HG02798 (cell line): ENCODE measurements at regions not wholly inside any gene's neighbourhood (a gene's known extent, or its start where the extent isn't known, plus 50 kb on each side); places are given as distances from the start of the nearest gene placed in this dataset.
"Not testable (repeated sequence)": the region's sequence is repeated elsewhere in the genome, so short reads cannot be mapped to it uniquely, and the experiment has no call there.

Experiments
- ATAC-seq: cut with Tn5 transposase; IDR thresholded peaks from one replicate; pipeline ENCODE4 v1.9.1; 2021; ENCODE audit warnings: mild to moderate bottlenecking; ENCODE audit not compliant: unreplicated experiment, poor library complexity

- ATAC-seq: no peak
Measured at GRCh38 chr6:66184091-66184490, 477.1 kb upstream of the EYS start.

- ATAC-seq: no peak
Measured at GRCh38 chr6:66179361-66179760, 472.3 kb upstream of the EYS start.

GRCh38 chr6:66173587-66173986 lies 466.6 kb upstream of the EYS start:
- ATAC-seq: no peak

- ATAC-seq: not testable (repeated sequence)
Measured at GRCh38 chr6:66166713-66167112, 459.7 kb upstream of the EYS start.

- no peak for ATAC-seq
Measured at GRCh38 chr6:66161546-66162108, 454.6 kb upstream of the EYS start.

- ATAC-seq: no peak
Measured at GRCh38 chr6:66159937-66160336, 452.9 kb upstream of the EYS start.

- ATAC-seq: no peak
Measured at GRCh38 chr6:66153247-66153646, 446.2 kb upstream of the EYS start.

GRCh38 chr6:66149132-66149531 lies 442.1 kb upstream of the EYS start:
- no peak for ATAC-seq

- ATAC-seq: no peak
Measured at GRCh38 chr6:66145867-66146266, 438.8 kb upstream of the EYS start.

- no peak for ATAC-seq
Measured at GRCh38 chr6:66134021-66134420, 427.0 kb upstream of the EYS start.

- no peak for ATAC-seq
Measured at GRCh38 chr6:66128656-66129055, 421.6 kb upstream of the EYS start.

GRCh38 chr6:66128243-66128642 lies 421.2 kb upstream of the EYS start:
- no peak for ATAC-seq

- no peak for ATAC-seq
Measured at GRCh38 chr6:66127061-66127460, 420.0 kb upstream of the EYS start.

- no peak for ATAC-seq
Measured at GRCh38 chr6:66126358-66126757, 419.3 kb upstream of the EYS start.

- ATAC-seq: no peak
Measured at GRCh38 chr6:66103954-66104353, 396.9 kb upstream of the EYS start.

GRCh38 chr6:66103354-66103753 lies 396.3 kb upstream of the EYS start:
- no peak for ATAC-seq

- no peak for ATAC-seq
Measured at GRCh38 chr6:66096679-66097078, 389.7 kb upstream of the EYS start.

- no peak for ATAC-seq
Measured at GRCh38 chr6:66094615-66095014, 387.6 kb upstream of the EYS start.

- not testable (repeated sequence) for ATAC-seq
Measured at GRCh38 chr6:66092306-66092705, 385.3 kb upstream of the EYS start.

- no peak for ATAC-seq
Measured at GRCh38 chr6:66086532-66086931, 379.5 kb upstream of the EYS start.

- no peak for ATAC-seq
Measured at GRCh38 chr6:66082914-66083313, 375.9 kb upstream of the EYS start.

GRCh38 chr6:66068907-66069306 lies 361.9 kb upstream of the EYS start:
- ATAC-seq: no peak

- no peak for ATAC-seq
Measured at GRCh38 chr6:66068033-66068432, 361.0 kb upstream of the EYS start.
